Stimulated activated CD8-positive, alpha-beta memory T cell treated with anti-CD3 and anti-CD28 coated beads, Interleukin-12 subunit alpha, Interleukin-12 subunit beta, amount 100 ng/mL, for 1 hour (primary cell): ENCODE measurements at regions not wholly inside any gene's neighbourhood (a gene's known extent, or its start where the extent isn't known, plus 50 kb on each side); places are given as distances from the start of the nearest gene placed in this dataset.
"Not testable (repeated sequence)": the region's sequence is repeated elsewhere in the genome, so short reads cannot be mapped to it uniquely, and the experiment has no call there.

ENCODE experiments used
- DNase-seq: peaks from one replicate; pipeline ENCODE4 v3.0.0-alpha.2; 2020; ENCODE audit warnings: low read depth

- DNase-seq: no peak
Observed at GRCh38 chr15:95075792-95076677, 844.7 kb downstream of the MCTP2 start.

- DNase-seq: no peak
Observed at GRCh38 chr15:95076678-95076990, 845.3 kb downstream of the MCTP2 start.

- no peak for DNase-seq
Observed at GRCh38 chr15:95078003-95078402, 846.6 kb downstream of the MCTP2 start.

GRCh38 chr15:95080228-95080627, 848.9 kb downstream of the MCTP2 start:
- not testable (repeated sequence) for DNase-seq

GRCh38 chr15:95085056-95085455, 853.7 kb downstream of the MCTP2 start:
- DNase-seq: no peak

- DNase-seq: no peak
Observed at GRCh38 chr15:95086531-95087252, 855.3 kb downstream of the MCTP2 start.

- no peak for DNase-seq
Observed at GRCh38 chr15:95087253-95087609, 855.9 kb downstream of the MCTP2 start.

GRCh38 chr15:95091444-95091843, 860.1 kb downstream of the MCTP2 start:
- no peak for DNase-seq

- DNase-seq: no peak
Observed at GRCh38 chr15:95095250-95095649, 863.9 kb downstream of the MCTP2 start.

GRCh38 chr15:95096651-95097050, 865.3 kb downstream of the MCTP2 start:
- DNase-seq: no peak

GRCh38 chr15:95097361-95097760, 866.0 kb downstream of the MCTP2 start:
- no peak for DNase-seq

GRCh38 chr15:95105229-95105628, 873.9 kb downstream of the MCTP2 start:
- no peak for DNase-seq

GRCh38 chr15:95106801-95107200, 875.4 kb downstream of the MCTP2 start:
- DNase-seq: no peak

GRCh38 chr15:95108673-95109072, 877.3 kb downstream of the MCTP2 start:
- DNase-seq: no peak

- DNase-seq: no peak
Observed at GRCh38 chr15:95111969-95112368, 880.6 kb downstream of the MCTP2 start.

- no peak for DNase-seq
Observed at GRCh38 chr15:95113041-95113440, 881.7 kb downstream of the MCTP2 start.

GRCh38 chr15:95119041-95119610, 887.8 kb downstream of the MCTP2 start:
- DNase-seq: no peak

GRCh38 chr15:95120595-95120994, 889.2 kb downstream of the MCTP2 start:
- DNase-seq: no peak

- DNase-seq: no peak
Observed at GRCh38 chr15:95121191-95121590, 889.8 kb downstream of the MCTP2 start.

- DNase-seq: no peak
Observed at GRCh38 chr15:95125803-95126202, 894.4 kb downstream of the MCTP2 start.

- DNase-seq: no peak
Observed at GRCh38 chr15:95127356-95127755, 896.0 kb downstream of the MCTP2 start.

- DNase-seq: no peak
Observed at GRCh38 chr15:95129574-95129973, 898.2 kb downstream of the MCTP2 start.

GRCh38 chr15:95131131-95131556, 899.8 kb downstream of the MCTP2 start:
- DNase-seq: no peak
